ENCODE measurements at regions not wholly inside any gene's neighbourhood (a gene's known extent, or its start where the extent isn't known, plus 50 kb on each side); places are given as distances from the start of the nearest gene placed in this dataset.
"Not testable (repeated sequence)": the region's sequence is repeated elsewhere in the genome, so short reads cannot be mapped to it uniquely, and the experiment has no call there.

GRCh38 chr5:105868038-105868780, 1802.5 kb downstream of the EFNA5 start:
- TF ChIP-seq CTCF (IDR thresholded peaks at IDR 0.05; ENCODE audit: extremely low read depth, missing control alignments) = no peak
- no peak for DNase-seq (ENCODE audit: low spot score)

- DNase-seq (ENCODE audit: low spot score) = no peak
- no peak for TF ChIP-seq CTCF (IDR thresholded peaks at IDR 0.05; ENCODE audit: extremely low read depth, missing control alignments)
These were observed 1804.9 kb downstream of the EFNA5 start for GRCh38 chr5:105865834-105866233.

GRCh38 chr5:105859350-105859749, 1811.4 kb downstream of the EFNA5 start:
- DNase-seq (ENCODE audit: low spot score) = not testable (repeated sequence)

GRCh38 chr5:105849701-105850100, 1821.0 kb downstream of the EFNA5 start:
- no peak for TF ChIP-seq CTCF (IDR thresholded peaks at IDR 0.05; ENCODE audit: extremely low read depth, missing control alignments)
- DNase-seq (ENCODE audit: low spot score) = no peak

GRCh38 chr5:105840800-105841199, 1829.9 kb downstream of the EFNA5 start:
- no peak for DNase-seq (ENCODE audit: low spot score)
- no peak for TF ChIP-seq CTCF (IDR thresholded peaks at IDR 0.05; ENCODE audit: extremely low read depth, missing control alignments)

GRCh38 chr5:105836887-105837286, 1833.8 kb downstream of the EFNA5 start:
- TF ChIP-seq CTCF (IDR thresholded peaks at IDR 0.05; ENCODE audit: extremely low read depth, missing control alignments) = no peak
- DNase-seq (ENCODE audit: low spot score) = no peak

- no peak for DNase-seq (ENCODE audit: low spot score)
- TF ChIP-seq CTCF (IDR thresholded peaks at IDR 0.05; ENCODE audit: extremely low read depth, missing control alignments) = no peak
These were observed 1834.5 kb downstream of the EFNA5 start for GRCh38 chr5:105836268-105836667.

- no peak for TF ChIP-seq CTCF (IDR thresholded peaks at IDR 0.05; ENCODE audit: extremely low read depth, missing control alignments)
- no peak for DNase-seq (ENCODE audit: low spot score)
These were observed 1841.9 kb downstream of the EFNA5 start for GRCh38 chr5:105828821-105829220.
